VCaP (cell line): ENCODE measurements at regions not wholly inside any gene's neighbourhood (a gene's known extent, or its start where the extent isn't known, plus 50 kb on each side); places are given as distances from the start of the nearest gene placed in this dataset.
"Not testable (repeated sequence)": the region's sequence is repeated elsewhere in the genome, so short reads cannot be mapped to it uniquely, and the experiment has no call there.

Source experiments
- H3K27ac ChIP-seq: fragments of 450-650 bp; 2 replicates; pipeline ENCODE4 v1.5.1; 2017
- TF ChIP-seq, protein P1 (sequence below): fragments of 450-650 bp; conservative IDR thresholded peaks from 2 replicates; pipeline ENCODE4 v1.5.1; 2017; ENCODE audit warnings: mild to moderate bottlenecking, moderate library complexity

DNA sequence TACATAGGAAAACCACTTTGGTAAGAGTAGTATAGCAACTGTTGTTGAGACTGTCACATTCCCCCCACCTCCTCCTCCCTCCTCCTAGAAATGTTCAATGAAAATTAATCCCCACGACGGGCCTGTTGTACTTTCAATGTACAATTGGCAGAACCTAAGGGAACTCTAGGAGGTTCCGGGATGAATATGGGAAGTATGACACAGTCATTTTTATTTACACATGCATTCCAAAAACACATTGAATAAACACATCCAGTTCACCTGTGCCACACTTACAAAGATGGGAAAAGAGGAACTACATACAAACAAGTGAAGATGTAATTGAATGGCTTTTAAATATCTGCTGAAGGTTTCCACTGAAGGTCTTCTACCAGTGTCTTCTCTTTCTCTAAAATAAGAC lies 144.4 kb upstream of the NBPF11 start:
- TF ChIP-seq, protein P1, sequence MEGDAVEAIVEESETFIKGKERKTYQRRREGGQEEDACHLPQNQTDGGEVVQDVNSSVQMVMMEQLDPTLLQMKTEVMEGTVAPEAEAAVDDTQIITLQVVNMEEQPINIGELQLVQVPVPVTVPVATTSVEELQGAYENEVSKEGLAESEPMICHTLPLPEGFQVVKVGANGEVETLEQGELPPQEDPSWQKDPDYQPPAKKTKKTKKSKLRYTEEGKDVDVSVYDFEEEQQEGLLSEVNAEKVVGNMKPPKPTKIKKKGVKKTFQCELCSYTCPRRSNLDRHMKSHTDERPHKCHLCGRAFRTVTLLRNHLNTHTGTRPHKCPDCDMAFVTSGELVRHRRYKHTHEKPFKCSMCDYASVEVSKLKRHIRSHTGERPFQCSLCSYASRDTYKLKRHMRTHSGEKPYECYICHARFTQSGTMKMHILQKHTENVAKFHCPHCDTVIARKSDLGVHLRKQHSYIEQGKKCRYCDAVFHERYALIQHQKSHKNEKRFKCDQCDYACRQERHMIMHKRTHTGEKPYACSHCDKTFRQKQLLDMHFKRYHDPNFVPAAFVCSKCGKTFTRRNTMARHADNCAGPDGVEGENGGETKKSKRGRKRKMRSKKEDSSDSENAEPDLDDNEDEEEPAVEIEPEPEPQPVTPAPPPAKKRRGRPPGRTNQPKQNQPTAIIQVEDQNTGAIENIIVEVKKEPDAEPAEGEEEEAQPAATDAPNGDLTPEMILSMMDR, result no peak
- H3K27ac ChIP-seq, result no peak overlapping the region

DNA sequence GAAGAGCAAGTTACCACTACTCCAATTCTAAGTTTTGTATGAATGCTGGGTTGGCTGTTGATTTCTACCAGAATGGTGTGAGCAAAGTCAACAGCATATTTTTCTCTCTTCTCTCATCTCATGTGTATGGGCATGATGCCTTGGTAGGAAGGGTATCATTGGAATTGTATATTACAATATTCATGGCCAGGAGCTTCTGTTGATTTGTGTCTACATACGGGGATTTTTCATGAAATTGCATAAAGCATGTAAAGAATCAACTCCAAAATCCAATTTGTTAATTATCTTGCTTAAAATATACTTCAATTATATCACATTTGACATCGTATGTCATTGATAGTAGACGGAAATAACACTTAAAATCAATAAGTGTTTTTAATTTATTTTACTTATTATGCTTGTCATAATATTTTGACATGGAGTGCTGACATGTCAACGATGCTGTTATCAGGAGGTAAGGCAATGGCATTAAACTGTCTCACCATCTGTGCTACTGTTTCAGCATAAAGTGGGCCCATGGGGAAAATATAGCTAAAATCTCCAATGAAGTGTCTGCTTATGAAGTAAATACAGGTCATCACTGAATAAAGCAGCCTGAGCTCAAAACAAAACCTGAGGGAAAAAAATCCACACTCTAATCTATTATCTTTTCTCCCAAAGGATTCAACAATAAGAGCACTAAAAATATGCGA lies 142.2 kb upstream of the NBPF11 start:
- TF ChIP-seq, protein P1, result no peak
- no peak overlapping the region for H3K27ac ChIP-seq

DNA sequence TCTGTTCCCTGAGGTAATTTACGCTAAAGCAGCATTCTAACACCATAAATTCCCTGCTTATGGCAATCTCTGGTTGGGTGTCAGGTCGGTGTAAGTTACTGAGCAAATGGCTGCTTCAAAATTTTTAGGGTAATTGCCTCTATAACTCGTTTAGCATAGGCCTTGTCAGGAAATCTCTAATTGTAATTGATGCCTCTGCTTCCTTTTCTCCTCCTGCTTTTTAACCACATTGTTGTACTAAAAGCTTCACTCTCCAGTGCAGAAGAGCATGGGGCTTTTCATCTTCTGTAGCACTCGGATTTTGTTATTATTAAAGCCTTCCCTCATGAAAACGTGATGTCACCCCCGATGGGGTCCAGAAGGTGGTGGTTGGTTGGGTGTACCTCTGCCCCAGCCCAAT lies 141.6 kb upstream of the NBPF11 start:
- H3K27ac ChIP-seq, result no peak overlapping the region
- TF ChIP-seq, protein P1, result no peak

DNA sequence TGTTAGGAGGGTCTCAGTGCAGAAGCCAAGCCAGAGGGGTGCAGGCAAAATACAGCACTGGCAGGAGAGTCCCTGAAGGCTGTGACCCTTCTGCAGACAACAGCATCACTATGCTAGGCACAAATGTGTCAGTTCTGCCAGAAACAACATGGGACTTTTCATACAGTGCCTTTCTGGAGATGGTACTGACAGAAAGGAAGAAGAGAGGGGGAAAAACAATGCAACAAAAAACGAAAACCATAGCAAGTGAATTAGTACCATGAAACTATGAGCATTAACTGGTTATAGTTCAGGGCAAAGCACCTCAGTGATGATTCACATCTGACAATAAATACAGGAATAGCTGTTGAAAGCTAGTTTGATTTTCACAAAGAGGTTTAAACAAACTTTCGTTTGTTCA lies 140.8 kb upstream of the NBPF11 start:
- TF ChIP-seq, protein P1, result no peak
- H3K27ac ChIP-seq, result no peak overlapping the region

DNA sequence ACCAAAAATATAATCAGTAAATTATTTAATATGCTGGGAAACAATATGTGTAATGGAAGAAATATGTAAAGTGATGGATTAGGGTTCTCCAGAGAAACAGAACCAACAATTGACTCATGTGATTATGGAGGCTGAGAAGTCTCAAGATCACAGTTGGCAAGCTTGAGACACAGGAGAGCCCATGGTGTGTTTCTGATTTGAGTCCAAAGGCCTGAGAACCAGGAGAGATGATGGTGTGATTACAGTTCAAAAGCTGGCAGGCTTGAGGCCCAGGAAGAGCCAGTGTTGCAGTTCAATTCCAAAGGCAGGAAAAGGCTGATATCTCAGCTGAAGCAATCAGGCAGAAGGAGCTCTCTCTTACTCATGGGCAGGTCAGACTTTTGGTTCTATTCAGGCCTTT lies 138.8 kb upstream of the NBPF11 start:
- H3K27ac ChIP-seq, result no peak overlapping the region
- TF ChIP-seq, protein P1, result no peak

DNA sequence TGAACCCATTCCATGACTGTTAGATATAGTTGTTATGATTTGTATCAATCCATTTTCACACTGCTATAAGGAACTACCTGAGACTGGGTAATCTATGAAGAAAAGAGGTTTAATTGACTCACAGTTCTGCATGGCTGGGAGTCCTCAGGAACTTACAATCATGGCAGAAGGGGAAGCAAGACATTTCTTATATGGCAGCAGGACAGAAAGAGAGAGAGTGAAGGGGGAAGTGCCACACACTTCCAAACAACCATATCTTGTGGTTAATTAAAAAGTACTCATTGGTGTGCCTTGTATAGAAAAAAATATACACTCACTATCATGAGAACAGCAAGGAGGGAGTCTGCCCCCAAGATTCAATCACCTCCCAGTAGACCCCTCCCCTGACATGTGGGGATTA lies 137.6 kb upstream of the NBPF11 start:
- TF ChIP-seq, protein P1, result no peak
- H3K27ac ChIP-seq, result no peak overlapping the region

DNA sequence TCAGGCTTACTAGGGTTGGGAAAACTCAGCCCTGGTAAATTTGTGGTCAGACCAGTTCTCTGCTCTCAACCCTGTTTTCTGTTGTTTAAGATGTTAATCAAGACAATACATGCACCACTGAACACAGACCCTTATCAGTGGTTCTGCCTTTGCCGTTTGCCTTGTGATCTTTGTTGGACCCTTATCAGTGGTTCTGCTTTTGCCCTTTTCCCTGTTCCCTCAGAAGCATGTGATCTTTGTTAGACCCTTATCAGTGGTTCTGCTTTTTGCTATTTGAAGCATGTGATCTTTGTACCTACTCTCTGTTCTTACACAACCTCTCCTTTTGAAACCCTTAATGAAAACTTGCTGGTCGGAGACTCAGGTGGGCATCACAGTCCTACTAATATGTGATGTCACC lies 133.9 kb upstream of the NBPF11 start:
- H3K27ac ChIP-seq, result not testable (repeated sequence)

DNA sequence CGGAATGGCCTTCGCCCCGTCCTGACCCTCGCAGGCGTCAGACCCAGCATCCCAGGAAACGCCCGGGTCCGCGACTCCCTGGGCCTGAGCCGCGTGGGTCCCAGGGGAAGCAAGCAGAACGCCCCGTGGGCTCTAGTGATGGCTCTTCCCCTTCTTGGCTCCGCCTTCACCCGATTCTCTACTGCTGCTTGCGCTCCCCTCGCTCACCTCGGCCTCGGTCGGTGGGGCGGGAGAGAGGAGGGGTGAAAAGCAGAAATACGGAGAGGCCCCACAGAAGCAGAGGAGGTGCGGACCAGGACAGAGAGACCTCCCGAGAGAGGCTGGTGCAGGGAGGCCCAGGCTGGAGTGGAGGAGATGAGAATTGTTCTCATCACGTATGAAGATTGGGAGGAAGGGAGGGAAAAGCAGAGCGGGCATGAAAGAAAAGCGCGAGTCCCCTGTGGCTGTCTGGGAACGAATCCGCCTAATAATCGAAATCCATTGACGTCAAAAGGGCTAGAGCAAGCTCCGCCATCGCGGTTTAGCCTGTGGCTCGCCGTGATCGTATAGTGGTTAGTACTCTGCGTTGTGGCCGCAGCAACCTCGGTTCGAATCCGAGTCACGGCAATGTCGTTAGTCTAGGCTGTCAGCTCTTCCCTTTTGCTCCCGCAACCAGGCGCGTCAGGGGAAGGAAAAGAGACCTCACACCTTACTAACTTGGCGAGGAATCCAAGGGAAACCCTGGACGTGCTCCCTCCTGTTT lies 128.9 kb upstream of the NBPF11 start:
- H3K27ac ChIP-seq, result not testable (repeated sequence)

DNA sequence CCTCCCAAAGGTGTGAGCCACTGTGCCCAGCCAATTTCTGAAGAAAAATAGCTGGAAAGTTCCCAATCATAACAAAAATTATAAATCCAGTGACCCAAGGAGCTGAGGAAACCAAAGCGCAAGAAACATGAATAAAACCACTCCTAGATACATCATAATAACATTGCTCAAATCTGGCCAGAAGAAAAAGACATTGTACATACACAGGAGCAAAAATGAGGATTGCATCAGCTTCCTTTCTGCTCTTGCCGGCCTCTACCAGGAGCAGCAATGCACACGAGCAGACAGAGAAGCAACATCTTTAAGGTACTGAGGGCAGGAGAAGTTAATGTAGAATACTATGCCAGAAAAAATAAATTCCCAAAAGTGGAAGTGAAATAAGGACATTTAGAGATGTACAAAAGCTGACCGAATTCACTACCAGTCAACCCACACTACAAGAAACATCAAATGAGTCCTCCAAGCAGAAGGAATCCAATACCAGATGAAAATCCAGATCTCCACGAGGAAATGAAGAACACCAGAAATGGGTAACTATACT lies 127.0 kb upstream of the NBPF11 start:
- H3K27ac ChIP-seq, result not testable (repeated sequence)

DNA sequence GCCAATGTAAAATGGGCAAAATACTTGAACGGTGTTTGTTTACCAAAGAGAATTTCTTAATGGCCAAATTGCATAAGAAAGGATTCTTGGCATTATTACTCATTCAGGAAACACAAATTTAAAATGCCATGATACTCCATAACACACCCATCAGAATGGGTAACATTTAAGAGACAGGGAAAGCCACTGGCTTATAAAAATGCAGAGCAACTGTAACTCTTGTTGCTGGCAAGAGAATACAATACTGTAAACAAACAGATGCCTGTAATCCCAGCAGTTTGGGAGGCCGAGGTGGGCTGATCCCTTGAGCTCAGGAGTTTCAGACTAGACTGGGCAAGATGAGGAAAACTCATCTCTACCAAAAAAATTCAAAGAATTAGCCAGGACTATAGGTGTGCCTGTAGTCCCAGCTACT lies 125.8 kb upstream of the NBPF11 start:
- not testable (repeated sequence) for H3K27ac ChIP-seq

DNA sequence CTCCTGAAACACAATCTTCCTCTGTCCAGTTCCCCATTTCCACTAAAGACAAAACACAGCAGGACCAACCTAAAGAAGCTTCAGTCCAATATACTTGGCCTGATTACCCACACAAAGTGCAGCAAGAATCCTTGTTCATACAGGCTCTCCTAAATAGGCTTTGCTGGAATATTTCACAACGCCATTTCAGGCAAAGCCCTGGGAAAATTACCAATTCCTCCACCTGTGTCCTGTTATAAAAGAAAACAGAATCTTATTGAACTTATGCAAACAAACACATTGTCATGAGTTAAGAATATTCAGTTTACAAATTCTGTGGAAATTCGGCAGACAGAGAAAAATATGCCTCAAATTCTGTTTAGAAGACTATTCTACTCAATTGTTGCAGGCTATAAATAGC lies 115.0 kb upstream of the NBPF11 start:
- H3K27ac ChIP-seq, result not testable (repeated sequence)
